HG02571 (cell line): ENCODE measurements at regions not wholly inside any gene's neighbourhood (a gene's known extent, or its start where the extent isn't known, plus 50 kb on each side); places are given as distances from the start of the nearest gene placed in this dataset.

Experiments
- ATAC-seq: cut with Tn5 transposase; IDR thresholded peaks from one replicate; pipeline ENCODE4 v1.9.1; 2021; ENCODE audit warnings: mild to moderate bottlenecking, moderate library complexity; ENCODE audit not compliant: unreplicated experiment

- no peak for ATAC-seq
Measured at GRCh38 chr13:21316376-21316775, 139.9 kb downstream of the MRPL57 start.

GRCh38 chr13:21318891-21319532 lies 140.1 kb downstream of the ZDHHC20 start:
- no peak for ATAC-seq

- ATAC-seq, result no peak
Measured at GRCh38 chr13:21319869-21320641, 139.0 kb downstream of the ZDHHC20 start.

- ATAC-seq, result no peak
Measured at GRCh38 chr13:21320642-21321034, 138.5 kb downstream of the ZDHHC20 start.

- no peak for ATAC-seq
Measured at GRCh38 chr13:21321269-21321668, 137.8 kb downstream of the ZDHHC20 start.

GRCh38 chr13:21322327-21322965 lies 136.7 kb downstream of the ZDHHC20 start:
- no peak for ATAC-seq
